HG03060 (cell line): ENCODE measurements at regions not wholly inside any gene's neighbourhood (a gene's known extent, or its start where the extent isn't known, plus 50 kb on each side); places are given as distances from the start of the nearest gene placed in this dataset.
"Not testable (repeated sequence)": the region's sequence is repeated elsewhere in the genome, so short reads cannot be mapped to it uniquely, and the experiment has no call there.

Experiments used
- ATAC-seq: cut with Tn5 transposase; IDR thresholded peaks from one replicate; pipeline ENCODE4 v1.9.1; 2021; ENCODE audit warnings: low read depth, moderate number of reproducible peaks; ENCODE audit not compliant: unreplicated experiment

DNA sequence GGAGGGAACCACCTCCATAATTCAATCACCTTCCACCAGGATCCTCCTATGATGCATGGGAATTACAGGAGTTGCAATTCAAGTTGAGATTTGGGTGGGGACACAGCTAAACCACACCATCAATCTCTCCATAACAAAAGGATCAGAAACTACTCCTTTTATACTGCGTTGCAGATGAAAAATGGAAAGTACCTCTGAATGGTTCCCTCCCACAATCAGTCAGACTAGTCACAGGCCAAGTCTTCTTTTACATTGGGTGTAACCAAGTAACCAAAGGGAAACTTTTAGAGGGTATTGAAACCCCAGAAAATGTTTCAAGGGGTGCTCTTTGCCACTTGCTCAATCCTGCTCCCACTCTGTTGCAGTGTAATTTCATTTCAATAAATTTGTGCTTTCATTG, 504.3 kb upstream of the CNTN3 start:
- no peak for ATAC-seq

DNA sequence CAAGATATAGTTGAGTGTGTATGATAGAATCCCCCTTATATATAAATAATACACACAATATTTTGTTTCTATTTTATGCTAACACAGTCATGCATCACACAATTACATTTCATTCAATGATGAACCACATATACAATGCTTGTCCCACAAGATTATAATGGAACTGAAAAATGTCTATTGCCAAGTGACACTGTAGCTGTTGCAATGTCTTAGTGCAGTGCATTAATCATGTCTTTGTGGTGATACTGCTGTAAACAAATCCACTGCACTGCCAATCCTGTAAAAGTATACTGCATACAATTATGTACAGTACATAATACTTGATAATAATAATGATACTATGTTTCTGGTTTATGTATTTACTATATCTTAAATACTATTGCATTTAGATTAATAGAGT, 512.1 kb upstream of the CNTN3 start:
- no peak for ATAC-seq

DNA sequence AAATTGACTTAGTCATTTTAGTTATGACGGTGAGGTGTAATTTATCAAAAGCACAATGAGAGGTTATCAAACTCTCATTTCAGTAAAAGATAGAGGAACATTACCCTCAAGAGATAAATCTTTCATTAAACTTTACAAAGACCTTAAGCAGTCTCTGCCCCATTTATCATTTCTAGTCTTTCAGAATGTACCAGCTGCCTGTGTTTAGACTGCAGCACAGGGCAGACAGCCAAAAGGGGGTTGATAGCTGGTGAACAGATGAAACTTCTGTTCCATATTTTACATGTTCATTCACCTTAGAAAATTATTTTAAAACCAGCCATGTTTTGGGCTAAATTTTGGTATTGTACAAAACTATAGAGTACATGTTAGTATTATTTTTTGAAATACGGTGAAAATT, 514.6 kb upstream of the CNTN3 start:
- no peak for ATAC-seq

DNA sequence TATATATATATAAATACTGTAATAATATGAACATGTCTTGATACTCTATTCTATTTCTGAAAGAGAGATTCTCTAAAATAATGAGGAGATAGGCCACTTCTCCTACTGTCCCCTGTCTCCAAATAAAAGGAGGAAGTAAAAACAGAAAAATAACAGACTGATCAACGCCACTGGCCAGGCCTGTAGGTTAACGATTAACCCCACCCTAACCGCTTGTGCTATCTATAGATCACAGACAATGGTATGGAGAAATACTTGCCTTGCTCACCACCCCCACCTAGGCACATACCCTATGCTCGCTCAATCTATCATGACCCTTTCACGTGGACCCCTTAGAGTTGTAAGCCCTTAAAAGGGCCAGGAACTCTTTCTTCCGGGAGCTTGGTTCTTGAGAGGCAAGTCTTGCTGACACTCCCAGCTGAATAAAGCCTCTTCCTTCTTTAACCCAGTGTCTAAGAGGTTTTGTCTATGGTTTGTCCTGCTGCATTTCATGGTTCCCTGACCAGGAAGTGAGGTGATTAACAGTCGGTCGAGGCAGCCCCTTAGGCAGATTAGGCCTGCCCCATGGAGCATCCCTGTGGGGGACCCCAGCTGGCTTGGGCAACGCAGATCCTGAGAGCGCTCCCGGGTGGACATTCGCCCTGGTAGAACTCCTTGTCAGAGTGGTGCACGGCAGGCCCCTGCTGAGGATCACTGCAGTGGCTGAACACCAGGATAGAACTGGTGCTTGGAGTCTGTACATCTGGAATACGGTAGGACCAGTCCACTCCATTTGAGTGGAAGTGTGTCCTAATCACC, 521.8 kb upstream of the CNTN3 start:
- no peak for ATAC-seq

DNA sequence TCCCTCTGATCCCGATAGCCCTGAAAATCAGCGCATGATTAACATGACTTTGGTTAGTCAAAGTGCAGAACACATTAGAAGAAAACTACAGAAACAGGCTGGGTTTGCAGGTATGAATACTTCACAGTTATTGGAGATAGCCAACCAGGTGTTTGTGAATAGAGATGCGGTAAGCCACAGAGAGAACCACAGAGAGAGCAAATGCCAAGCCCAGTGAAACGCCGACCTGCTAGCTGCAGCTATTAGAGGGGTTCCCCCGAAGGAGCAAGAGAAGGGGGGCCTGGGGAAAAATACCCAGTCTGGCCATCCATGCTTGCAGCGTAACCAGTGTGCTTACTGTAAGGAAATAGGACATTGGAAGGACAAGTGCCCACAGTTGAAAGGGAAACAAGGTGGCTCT, 523.9 kb upstream of the CNTN3 start:
- no peak for ATAC-seq

DNA sequence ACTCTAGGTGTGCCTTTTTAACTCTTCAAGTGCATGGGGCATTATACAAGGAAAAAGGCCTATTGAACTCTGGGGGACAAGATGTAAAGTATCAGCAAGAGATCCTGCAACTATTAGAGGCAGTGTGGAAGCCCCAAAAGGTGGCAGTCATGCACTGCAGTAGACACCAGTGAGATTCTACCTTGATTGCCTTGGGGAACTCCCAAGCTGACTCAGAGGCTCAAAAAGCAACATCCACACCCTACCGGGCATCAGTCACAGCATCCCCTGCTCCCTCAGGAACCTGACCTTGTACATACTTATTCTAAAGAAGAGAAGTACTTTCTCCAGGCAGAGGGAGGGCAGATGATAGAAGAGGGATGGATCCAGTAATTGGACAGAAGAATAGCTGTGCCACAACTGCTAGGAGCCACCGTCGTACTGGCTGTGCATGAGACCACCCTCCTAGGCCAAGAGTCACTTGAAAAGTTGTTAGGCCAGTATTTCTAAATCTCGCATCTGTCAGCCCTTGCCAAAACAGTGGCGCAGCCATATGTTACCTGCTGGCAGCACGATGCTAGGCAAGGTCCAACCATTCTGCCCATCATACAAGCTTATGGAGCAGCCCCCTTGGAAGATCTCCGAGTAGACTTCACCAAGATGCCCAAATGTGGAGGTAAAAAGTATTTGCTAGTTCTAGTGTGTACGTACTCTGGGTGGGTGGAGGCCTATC, 523.1 kb upstream of the FRG2C start:
- ATAC-seq = no peak

DNA sequence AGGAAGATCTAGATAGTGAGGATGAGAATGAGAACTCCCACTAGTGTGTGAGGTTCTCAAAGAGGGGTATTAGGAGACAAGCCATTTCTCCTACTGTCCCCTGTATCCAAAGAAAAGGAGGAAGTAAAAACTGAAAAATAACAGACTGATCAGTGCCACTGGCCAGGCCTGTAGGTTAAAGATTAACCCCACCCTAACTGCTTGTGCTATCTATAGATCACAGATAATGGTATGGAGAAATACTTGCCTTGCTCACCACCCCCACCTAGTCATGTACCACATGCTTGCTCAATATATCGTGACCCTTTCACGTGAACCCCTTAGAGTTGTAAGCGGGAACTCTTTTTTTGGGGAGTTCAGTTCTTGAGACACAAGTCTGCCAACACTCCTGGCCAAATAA, 519.7 kb upstream of the FRG2C start:
- no peak for ATAC-seq

DNA sequence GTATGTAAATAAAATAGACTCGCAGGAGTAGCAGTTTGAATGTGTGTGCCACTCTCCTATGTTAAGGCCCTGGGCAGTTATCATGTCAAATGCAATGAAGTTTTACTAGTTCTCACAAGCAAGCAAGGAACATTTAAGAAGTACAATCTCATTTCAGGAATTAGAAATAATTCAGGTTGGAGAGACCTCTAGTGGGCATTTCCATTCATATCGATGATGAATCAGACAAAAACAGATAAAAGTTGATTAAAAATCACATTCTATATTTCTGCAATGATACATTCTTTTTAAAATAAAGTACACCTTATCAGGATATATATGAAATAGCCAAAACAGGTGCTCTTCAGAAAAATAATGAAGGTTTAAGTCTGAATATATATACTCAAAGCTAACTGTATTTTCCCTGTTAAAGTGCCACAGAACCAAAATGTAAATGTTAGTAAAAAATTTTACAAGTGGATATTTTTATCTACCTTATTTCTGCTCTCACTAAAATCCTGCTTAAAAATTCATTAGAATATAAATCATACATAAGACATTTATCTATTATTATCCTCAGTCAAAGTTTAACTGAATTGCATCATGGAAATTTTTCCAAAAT, 492.4 kb upstream of the FRG2C start:
- no peak for ATAC-seq

DNA sequence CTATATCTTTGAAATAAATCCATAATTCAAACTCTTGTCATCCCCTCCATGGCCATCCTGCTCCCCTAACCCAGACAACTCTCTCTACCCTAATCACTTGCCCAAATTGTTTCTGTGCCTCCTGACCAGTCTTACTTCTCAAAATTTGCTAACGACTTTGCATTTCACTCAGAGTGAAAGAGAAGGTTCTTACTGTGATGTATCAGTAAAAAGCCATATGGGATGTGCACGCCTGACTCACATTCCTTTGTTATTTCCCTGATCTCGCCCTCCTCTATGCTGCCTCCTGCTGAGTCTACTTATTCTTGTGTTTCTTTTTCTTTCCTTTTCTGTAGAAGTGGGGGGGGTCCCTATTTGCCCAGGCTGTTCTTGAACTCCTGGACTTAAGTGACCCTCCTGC, 487.2 kb upstream of the FRG2C start:
- no peak for ATAC-seq

DNA sequence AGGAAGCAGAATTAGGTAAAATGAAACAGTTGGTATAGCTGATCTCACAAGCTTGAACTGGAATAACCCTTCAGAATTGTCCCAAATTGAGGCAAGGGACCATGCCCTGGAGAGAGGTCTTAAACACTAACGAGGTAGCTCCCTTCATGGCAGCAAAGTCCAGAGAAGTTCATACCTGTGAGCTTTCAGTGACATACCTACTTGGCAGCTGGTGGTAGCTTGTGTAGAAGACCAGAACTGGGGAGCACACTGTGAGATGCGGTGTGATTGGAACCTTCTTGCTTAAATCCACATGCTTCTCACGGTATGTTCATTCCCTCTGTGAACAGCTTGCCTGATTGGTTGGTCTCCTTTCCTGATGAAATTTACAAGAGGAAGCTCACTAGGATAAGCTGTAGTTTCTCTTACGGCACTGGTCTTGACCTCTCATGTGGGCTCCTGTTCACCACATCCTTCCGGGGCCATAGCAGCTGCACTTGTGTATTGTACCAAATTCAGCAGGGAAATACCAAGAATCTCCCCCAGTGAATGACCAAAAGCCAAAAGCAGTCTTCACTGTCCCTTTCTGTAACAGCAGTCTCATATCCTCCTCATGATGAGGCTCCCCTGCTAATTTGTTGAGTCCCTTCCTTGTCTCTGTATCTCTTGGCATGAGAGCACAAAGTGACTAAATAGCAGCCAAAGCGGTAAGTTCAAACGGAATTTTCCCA, 483.7 kb upstream of the FRG2C start:
- ATAC-seq = no peak

DNA sequence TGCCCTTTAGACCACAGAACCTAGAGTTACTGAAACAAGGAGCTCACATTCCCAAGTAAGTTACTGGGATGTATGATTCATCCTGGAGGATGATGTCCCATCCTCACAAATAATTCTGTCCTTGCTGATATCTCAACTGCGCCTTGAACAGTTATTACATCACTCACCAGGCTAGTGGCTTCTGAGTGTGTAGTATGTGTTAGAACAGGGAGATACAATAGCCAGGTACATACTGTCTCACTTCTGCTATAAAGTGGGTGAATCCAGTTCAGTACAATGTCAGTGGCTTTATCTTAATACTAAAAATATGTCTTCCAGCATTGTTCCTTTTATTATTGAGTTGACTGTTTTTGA, 483.2 kb upstream of the FRG2C start:
- no peak for ATAC-seq

DNA sequence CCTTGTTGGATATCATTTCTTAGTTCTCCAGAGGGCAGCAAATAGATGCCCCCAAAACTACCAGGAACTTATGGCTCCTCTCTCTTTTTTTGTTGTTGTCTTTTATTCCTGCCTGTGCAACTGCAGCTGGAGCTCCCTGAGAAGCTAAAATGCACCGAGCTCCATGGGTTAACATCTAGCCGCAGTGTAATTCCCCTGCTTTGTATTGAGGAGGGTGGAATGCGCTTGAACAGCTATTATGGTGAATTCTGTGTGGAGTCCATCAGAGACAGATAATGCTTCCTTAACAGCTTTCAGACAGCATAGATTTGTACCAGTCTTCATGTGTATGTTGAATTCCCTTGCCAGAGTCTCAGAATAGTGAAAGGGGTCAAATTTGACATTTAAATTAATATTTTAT, 475.2 kb upstream of the FRG2C start:
- no peak for ATAC-seq

DNA sequence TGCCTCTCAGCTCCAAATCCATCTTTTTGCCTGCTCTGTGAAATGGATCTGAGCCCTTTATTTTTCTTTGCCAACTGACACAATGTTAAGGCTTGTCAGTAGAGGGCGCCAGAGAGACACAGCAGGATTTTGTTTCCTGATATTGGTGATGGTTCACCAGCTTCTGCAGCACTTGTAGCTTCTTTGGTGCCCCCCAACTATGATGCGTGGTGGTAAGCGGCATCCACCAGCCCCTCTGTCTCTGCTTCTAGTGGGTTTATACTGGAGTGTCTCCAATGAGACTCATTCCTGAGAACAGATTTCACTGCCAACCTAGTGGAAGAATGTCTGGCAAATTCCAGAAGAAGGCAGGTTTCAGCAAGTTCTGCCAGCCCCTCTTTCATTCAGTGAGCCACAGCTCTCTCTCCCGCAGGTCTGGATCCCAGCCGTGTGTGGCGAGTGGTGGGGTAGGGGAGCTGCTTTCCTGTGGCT, 471.9 kb upstream of the FRG2C start:
- peak; percentile 57 for ATAC-seq

DNA sequence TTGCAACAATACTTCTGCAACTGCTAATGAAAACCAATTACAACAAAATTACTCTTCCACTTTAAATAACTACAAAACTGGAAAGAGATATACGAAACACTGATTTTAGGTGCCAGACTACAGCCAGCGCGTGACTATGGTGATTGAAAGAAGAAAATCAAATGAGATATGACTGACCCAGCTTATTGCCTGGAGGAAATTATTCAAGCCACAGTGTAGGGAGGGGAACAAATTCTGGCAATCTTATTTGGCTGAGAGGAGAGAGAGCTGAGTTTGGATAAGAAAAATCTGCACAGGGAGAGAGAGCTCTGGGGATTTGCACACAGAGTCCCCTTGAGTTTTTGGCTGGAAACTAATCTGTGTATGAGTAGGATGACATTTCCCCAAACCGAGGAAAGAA, 470.3 kb upstream of the FRG2C start:
- no peak for ATAC-seq

DNA sequence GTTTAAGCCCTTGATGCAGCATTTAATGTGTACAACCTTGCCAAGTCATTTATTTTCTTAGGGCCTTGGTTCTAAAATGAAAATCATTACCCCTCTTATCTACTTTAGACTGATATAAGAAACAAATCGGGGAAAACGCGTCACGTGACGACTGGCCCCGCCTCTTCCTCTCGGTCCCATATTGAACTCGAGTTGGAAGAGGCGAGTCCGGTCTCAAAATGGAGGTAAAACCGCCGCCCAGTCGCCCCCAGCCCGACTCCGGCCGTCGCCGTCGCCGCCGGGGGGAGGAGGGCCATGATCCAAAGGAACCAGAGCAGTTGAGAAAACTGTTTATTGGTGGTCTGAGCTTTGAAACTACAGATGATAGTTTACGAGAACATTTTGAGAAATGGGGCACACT, 449.8 kb upstream of the FRG2C start:
- ATAC-seq = not testable (repeated sequence)

DNA sequence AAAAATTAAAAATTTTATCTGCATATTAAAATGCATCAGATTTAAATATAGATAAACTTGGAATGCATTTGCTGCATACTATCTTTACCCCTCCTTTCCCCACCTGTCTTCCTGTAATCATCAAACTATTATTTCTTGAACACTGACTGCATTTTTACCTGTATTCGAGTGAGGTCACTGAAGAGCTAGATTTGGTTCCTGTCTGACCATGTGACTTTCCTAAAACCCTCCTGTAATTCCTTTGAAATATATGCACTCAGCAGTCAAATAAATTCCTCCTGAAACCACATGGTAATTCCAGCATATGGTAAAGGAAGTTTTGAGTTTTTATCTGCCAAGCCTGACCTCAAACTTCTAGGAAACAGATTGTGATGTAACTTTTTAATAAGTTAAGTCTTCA, 445.6 kb upstream of the FRG2C start:
- ATAC-seq = no peak

DNA sequence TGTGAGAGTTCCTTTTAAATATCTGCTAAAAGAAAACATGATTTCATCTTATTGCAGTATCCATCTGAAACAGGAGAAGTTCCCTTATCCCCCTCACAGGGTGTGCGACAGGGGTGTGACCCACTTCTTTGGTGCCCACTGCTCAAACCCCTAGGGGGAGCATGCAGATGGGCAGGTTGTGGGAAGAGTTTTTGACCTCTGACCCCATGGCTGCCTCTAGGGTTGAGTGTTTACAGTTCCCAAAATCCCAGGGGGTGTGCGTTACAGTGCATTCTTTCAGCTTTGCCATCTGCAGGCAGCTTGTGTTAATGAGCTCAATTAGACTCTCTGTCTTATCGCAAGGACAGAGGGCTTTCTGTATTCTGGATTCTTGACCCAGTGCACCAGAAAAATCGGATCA, 443.2 kb upstream of the FRG2C start:
- no peak for ATAC-seq

DNA sequence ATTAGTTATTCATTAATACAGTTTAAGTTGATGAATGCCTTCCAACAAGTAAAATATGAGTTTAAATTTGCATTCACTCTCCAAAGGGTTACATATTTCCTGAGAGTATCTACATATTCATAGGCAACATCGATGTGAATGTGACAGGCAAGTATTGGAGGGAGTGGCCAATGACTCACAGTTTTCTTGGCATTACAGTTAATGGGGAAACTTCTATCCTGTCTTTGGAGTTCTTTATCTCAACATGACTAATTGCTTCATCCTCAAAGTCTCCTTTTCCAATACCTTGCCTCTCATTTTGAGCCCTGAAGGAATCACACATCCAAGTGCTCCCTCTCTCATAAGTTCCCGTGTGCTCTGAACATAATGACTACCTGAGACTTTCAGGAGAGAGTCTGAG, 439.7 kb upstream of the FRG2C start:
- ATAC-seq = no peak

DNA sequence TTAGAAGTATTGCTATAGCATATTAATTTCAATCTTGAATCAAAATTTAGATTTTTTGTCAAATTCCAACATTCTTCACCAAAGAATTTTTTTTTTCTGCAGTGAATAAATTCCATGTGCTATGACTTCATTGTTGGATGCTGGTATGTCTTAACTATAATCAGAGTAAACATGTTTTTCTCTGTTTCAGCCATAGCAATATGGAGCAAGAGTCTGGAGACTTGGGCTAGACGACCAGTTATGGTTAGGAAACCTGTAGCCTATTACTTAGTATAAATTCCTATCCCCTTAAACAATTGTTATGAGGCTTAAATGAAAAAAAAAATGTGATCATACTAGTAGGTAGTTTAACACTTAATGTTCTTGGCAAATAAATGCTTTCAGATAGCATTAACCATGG, 431.9 kb upstream of the FRG2C start:
- no peak for ATAC-seq

DNA sequence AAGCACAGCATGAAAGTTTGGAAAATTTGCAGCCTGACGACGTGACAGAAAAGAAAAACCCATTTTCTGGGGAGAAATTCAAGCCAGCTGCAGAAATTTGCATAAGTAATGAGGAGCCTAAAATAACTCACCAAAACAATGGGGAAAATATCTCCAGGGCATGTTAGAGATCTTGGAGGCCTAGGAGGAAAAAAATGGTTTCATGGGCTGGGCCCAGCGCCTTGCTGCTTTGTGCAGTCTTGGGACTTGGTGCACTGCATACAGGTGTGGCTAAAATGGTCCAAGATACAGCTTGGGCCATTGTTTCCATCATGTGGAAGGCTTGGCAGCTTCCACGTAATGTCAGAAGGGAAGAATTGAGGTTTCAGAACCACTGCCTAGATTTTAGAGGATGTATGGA, 428.5 kb upstream of the FRG2C start:
- ATAC-seq = no peak

DNA sequence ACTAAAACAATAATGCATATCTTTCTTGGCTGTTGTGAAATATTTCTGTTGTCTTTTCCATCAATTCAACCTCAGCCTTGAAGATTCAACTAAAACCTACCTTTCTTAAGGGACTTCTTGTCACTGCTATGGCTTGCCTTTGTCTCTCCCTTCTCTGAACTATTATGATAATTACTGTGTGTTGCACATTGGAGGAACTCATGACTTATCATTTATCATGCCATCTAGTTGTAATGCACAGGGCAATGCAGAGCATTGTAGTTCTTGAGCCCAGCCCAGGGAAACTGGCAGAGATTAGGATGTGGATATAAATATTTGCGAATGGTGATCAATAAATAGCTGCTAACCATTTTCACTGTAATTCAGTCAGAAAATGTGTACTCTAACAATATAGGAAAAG, 427.1 kb upstream of the FRG2C start:
- ATAC-seq = no peak
